GM18511 (cell line): ENCODE measurements at regions not wholly inside any gene's neighbourhood (a gene's known extent, or its start where the extent isn't known, plus 50 kb on each side); places are given as distances from the start of the nearest gene placed in this dataset.
"Not testable (repeated sequence)": the region's sequence is repeated elsewhere in the genome, so short reads cannot be mapped to it uniquely, and the experiment has no call there.

Experiments used
- ATAC-seq: cut with Tn5 transposase; IDR thresholded peaks from one replicate; pipeline ENCODE4 v1.9.1; 2021; ENCODE audit warnings: mild to moderate bottlenecking, moderate library complexity; ENCODE audit not compliant: unreplicated experiment

- ATAC-seq = no peak
Measured at GRCh38 chr4:77437079-77437478, 168.5 kb upstream of the CXCL13 start.

- no peak for ATAC-seq
Measured at GRCh38 chr4:77438549-77438948, 167.1 kb upstream of the CXCL13 start.

GRCh38 chr4:77443941-77444340, 161.7 kb upstream of the CXCL13 start:
- no peak for ATAC-seq

- ATAC-seq = no peak
Measured at GRCh38 chr4:77445823-77446222, 159.8 kb upstream of the CXCL13 start.

GRCh38 chr4:77446601-77447000, 159.0 kb upstream of the CXCL13 start:
- no peak for ATAC-seq

- no peak for ATAC-seq
Measured at GRCh38 chr4:77449171-77449570, 156.4 kb upstream of the CXCL13 start.

GRCh38 chr4:77450006-77450405, 155.6 kb upstream of the CXCL13 start:
- ATAC-seq = no peak

- ATAC-seq = no peak
Measured at GRCh38 chr4:77451530-77451929, 154.1 kb upstream of the CXCL13 start.

- ATAC-seq = not testable (repeated sequence)
Measured at GRCh38 chr4:77452117-77452516, 153.5 kb upstream of the CXCL13 start.

GRCh38 chr4:77453911-77454310, 151.7 kb upstream of the CXCL13 start:
- no peak for ATAC-seq

- no peak for ATAC-seq
Measured at GRCh38 chr4:77454858-77455257, 150.8 kb upstream of the CXCL13 start.

GRCh38 chr4:77464100-77464499, 141.5 kb upstream of the CXCL13 start:
- not testable (repeated sequence) for ATAC-seq

- ATAC-seq = no peak
Measured at GRCh38 chr4:77465271-77465670, 140.3 kb upstream of the CXCL13 start.

GRCh38 chr4:77466430-77466829, 139.2 kb upstream of the CXCL13 start:
- no peak for ATAC-seq

- no peak for ATAC-seq
Measured at GRCh38 chr4:77471821-77472495, 133.7 kb upstream of the CXCL13 start.

- peak; percentile 67 for ATAC-seq
Measured at GRCh38 chr4:77473509-77473908, 132.1 kb upstream of the CXCL13 start.

- no peak for ATAC-seq
Measured at GRCh38 chr4:77481856-77482255, 123.8 kb upstream of the CXCL13 start.

- ATAC-seq = no peak
Measured at GRCh38 chr4:77488882-77489281, 116.7 kb upstream of the CXCL13 start.

GRCh38 chr4:77493120-77493752, 112.4 kb upstream of the CXCL13 start:
- ATAC-seq = peak; percentile 75

- ATAC-seq = peak; percentile 68
Measured at GRCh38 chr4:77493829-77494551, 111.6 kb upstream of the CXCL13 start.

- ATAC-seq = no peak
Measured at GRCh38 chr4:77496457-77496856, 109.2 kb upstream of the CXCL13 start.

GRCh38 chr4:77500801-77501200, 104.8 kb upstream of the CXCL13 start:
- no peak for ATAC-seq
